T-helper 9 cell (primary cell): ENCODE measurements at regions not wholly inside any gene's neighbourhood (a gene's known extent, or its start where the extent isn't known, plus 50 kb on each side); places are given as distances from the start of the nearest gene placed in this dataset.

Experiments
- DNase-seq: peaks from one replicate; pipeline ENCODE4 v3.0.0-alpha.2; 2020

DNA sequence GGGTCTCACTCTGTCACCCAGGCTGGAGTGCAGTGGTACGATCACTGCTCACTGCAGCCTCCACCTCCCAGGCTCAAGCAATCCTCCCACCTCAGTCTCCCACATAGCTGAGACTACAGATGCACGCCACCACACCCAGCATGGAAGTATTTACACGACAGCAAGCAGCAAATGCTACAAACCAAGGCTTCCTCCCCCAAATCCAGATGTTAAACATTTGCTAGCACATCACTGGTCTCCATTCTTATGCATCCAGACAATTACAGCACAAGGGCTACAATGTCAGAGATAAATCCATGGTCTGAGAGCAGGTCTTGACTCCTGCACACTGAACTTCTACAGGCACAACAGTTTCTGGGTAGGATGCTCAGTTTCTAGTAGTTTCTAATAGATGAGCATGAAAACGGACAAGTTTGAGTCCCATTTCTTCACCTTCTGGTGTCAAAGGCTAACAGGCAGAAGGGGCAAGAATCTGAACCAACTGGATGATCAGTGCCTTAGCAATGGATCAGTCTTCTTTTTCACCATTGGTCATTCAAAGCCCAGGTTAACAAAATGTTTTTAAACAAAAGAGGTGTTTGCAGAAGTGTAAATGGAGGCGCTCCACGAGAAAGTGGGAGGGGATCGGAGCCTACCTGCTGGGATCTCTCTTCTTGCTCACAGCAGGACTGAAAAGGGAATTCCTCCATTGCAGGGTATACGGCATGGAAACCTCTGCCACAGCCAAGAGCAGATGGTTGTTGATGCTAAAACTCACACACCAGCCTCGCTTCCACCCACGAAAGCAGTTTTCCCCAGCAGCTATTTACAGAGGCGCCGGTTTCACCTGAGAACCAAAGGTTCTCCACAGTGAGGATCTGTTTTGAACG is 135.0 kb upstream of the ARL4C start:
- no peak for DNase-seq

DNA sequence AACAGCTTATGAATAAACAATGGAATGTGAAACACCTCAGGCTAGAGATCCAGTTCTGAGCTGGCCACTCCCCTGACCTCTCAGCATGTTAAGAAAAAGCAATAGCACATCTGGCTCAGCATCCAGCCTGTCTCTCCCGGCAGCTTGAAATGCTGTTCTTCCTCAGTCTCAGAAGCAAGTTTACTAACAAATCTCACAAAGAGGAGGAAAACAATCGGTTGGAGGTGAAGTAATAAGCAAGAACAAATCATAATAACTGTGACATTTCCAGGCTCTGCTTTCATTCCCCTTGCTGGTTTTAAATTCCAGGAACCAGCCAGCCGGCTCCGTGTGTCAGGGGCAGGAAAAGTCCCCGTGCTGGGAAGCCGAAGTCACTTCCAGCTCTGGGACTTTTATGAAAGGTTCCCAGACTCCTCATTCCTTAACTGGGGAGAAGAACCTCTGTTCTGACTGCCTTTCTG is 133.9 kb upstream of the ARL4C start:
- DNase-seq = no peak

DNA sequence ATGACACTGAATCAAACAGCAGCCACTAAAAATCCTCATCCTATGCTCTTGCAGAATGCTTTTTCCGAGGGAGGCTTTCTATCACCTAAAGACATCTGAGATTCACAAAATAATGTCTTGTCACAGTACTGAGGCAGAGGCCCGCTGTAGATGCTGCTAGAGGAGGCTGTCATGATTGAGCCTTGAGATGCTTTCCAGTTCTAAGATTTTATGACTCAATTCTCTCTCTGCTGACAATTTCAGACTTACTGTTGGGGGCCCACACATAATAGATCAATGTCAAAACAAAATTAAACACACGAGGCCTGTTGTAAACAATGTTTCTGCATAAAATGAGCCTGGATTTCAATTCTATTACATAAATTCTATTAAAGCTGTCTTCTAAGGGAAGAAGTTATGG is 132.7 kb upstream of the ARL4C start:
- no peak for DNase-seq

GRCh38 chr2:234628953-234629352 is 132.1 kb upstream of the ARL4C start:
- no peak for DNase-seq

GRCh38 chr2:234627308-234627707 is 130.4 kb upstream of the ARL4C start:
- no peak for DNase-seq

DNA sequence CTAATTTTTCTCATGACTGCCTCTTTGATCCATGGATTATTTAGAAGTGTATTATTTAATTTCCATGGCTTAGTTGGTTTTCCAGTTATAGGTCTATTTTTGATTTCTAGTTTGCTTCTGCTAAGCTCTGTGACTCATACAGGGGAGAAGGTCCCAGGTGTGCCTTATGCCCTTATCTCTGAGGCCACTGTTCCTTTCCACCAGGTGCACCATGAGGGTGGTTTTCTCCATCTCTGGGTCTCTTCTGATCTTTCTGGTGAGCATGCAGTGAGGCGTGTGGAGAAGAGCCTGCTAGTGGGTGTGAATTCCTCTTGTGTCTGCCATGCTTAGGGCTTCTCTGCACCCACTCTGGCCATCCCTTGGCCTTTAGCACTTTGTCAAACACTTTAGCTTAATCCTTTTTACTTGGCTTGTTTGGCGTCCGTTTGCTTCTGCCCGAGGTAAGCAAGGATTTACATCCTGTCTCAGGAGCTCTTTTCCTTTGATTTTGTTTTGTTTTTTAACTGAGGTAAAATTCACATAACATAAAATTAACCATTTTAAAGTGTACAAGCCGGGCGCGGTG is 129.8 kb upstream of the ARL4C start:
- no peak for DNase-seq

DNA sequence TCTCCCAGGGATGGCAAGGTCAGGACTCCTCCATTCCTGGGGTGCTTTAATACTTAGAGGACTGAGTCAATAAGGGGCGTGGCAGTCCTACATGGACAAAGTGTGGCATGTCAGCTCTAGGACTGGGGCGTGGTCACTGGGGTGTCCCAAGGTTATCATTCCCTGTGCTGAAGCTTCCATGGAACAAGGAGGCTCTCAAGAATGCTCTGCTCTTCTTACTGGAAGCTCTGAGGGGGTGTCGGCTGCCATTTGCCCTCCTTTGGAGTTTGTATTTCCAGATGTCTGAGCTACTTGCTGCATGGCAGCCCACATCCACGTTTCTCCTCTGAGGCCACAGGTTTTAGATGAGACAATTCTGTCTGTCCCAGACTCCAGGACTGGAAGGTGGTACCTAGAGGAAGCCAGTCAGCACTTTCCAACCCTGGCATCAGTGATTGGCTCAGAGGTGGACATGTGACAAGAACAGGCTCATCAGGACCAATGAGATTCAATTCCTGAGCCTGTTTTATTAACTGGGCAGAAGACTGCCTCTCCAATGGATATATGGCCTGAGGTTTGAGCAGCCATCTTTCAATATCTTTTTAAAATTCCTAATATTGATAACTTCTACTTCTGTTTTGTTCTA is 128.9 kb upstream of the ARL4C start:
- DNase-seq = no peak

DNA sequence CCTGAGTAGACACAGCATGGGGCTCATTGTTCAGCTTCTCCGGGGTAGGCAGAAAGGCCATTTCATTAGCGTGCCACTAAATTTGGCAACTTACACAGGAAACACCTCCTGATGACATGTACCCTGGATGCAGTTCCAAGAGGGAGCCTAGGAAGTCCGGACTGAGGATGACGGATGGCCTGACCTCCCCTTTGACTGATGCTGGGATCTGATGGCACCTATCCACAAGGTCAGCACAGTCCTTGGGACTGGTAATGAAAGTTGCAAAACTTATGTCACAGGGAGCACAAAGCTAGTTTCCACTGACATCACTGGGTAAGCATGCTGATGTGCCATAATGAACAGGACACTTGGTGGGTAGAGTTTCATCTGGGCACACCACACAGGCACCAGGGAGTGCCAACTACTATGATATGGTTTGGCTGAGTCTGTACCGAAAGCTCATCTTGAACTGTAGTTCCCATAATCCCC is 126.7 kb upstream of the ARL4C start:
- no peak for DNase-seq

DNA sequence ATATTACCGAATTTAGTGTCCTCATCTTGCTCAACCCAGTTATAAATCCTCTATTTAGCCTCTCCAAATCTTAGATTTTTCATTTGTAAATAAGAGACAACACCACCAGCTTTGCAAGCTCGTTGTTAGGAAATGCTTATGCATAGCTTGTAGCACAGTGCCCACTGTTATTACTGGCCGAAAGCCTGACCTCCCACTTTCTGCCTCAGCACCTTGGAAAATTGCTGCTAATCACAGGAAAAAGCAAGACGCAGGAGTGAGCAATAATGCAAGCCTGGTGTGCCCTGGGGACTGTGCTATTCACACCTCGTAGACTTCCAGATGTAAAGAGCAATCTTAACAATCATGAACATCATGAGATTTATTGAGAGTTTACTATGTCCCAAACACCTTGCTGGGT is 124.2 kb upstream of the ARL4C start:
- no peak for DNase-seq

- DNase-seq = no peak
Observed at GRCh38 chr2:234620018-234620417, 123.1 kb upstream of the ARL4C start.

DNA sequence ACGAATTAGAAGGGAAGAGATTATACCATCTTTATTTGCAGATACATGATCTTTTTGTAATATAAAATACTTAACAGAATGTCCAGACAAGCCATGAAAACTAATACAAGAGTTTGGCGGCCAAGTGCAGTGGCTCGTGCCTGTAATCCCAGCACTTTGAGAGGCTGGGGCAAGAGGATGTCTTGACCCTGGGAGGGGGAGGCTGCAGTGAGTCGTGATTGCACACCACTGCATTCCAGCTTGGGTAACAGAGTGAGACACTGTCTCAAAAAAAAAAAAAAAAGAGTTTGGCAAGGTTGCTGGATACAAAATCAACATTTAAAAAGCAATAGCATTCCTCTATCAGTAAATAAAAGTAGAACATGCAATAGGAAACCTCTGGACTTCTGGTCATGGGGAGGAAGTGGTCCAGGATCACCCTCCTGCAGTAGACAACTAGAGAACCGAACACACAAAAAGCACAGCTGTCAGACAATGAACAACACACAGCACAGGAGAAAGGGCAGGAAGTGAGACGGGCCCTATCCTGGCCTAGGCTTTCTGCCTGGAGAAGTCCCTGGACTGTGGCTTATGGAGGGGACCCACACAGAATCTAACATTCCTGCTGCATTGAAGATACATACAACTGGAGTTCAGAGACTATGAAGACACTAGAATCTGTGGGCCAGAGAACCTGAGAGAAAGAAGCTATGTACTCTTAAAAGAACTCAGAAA is 118.9 kb upstream of the ARL4C start:
- DNase-seq = no peak

DNA sequence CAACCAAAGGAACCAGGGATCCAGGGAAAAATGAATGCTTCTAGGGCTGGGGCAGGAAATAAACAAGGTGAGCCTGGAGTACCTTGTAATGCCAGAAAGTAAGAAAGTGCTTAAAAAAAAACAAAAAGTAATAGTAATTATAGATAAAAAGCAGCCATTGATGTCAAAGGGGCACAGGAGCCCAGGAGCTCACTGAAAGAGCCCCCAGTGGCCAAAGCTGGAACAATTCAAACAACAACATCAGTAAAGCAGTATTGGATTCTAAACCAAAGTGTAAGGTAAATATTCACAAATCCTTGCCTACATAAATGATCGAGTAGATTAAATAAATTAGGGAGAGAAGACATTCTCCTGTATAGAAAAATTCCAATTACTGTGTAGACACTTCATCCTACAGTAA is 114.3 kb upstream of the ARL4C start:
- no peak for DNase-seq

DNA sequence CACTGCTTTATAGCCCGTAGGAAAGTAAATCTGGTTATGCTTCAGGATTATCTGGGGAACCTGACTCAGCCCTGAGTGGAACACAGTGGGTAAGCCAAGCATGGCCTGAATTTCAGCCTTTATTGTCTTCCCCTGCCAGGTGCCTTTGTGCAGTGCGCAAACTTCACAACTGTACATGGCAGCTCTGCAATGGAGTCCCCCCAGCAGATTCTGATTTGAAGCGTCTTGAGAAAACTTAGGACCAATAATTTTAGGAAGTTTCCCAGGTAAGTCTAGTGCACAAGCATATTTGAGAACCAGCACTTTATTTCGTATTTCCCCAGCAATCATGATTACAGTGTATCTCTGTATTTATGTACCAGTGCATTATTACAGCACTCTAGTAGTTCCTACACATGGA is 112.1 kb upstream of the ARL4C start:
- DNase-seq = no peak

DNA sequence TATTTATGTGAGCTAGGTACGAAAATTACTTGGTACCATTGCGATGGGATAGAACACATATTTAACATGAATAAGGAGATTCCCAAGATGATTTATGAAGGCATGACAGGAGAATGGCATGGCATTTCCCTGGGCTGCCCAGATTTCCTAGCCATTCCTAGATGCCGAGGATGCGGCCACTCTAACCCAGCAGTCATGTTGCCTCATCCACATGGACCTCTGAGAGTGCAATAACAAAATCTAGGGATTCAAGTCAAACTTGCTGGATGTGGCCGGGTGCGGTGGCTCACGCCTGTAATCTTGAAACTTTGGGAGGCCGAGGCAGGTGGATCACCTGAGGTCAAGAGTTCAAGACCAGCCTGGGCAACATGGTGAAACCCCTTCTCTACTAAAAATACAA is 110.8 kb upstream of the ARL4C start:
- DNase-seq = no peak

GRCh38 chr2:234606896-234607295 is 110.0 kb upstream of the ARL4C start:
- no peak for DNase-seq

- no peak for DNase-seq
Observed at GRCh38 chr2:234603619-234604018, 106.7 kb upstream of the ARL4C start.

GRCh38 chr2:234601213-234601612 is 104.3 kb upstream of the ARL4C start:
- no peak for DNase-seq

GRCh38 chr2:234597576-234597861 is 100.6 kb upstream of the ARL4C start:
- no peak for DNase-seq

DNA sequence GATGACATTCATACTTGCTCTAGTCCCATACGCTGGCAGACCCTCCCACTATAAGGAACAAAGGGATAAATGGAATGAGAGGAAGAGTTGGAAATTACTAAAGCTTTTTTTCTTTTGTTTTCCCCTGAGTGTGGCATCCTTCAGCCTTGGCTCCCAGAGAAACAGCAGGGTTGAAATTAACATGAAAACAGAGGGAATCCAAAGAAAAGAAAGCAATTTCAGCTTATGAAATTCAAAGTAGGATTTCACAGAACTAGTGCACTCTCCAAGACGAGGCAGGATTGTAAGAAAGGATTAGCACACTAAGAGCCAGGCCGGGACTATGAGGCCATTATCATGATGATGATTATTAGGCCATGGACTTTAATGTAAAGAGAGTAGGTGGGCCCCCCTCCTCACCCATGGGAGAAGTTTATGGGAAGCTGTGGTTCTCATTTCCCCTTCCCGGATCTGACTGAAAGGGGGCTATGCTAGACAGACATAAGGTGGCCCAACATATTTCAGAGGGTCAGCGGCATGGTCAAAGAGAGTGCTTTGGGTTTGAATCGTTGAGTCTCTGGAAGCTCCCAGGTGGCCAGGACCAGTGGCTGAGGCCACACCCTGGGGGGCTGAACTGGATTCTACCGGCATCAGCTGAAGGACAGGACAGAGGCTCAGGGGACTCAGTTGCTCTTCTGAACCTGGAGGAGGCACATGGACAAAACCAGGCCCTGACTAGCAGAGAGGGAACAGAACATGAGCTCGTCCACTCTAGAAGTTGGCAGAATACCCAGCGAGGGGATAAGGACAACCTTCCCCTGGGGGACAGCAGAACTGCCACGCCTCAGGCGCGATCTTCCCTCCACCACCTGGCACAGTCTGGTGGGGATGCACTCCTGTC is 100.1 kb upstream of the ARL4C start:
- no peak for DNase-seq

- no peak for DNase-seq
Observed at GRCh38 chr2:234595829-234596228, 98.9 kb upstream of the ARL4C start.

DNA sequence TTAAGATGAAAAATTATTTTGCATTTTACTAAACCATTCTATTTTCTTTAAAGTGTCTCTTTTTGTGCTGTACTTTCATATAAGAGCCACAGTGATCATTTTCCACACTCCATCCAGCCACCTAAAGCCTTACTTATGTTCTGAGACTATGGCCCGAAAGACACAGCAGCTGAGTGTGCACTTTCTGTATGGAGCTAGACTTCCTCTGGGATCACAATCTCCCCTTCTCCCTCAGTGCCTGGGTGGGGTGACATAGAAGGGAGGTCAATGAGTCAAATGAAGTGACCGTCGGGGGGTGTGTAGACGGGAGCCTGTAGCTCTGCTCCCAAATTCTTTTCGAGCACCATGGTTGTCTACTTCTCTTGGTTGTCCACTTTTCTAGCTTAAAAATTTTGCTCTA is 97.8 kb upstream of the ARL4C start:
- no peak for DNase-seq

DNA sequence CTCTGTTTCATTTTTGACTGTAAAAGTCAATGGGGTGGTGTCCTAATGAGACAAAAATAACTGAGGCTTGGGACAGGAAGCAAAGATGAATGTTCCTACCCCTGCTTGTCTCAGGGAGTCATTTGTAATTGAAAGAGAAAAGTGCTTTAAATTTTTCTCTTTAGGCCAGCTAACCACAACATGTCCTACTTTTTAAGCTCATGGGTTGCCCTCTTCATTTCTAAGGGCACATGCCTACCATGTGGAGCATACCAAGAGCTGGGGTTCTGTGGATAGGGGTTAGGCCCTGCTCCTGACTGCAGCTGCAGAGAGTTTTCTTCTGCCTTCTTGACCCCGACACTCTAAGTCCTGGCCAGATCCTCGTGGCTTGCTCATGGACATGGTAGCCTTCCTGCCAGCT is 96.8 kb upstream of the ARL4C start:
- no peak for DNase-seq

DNA sequence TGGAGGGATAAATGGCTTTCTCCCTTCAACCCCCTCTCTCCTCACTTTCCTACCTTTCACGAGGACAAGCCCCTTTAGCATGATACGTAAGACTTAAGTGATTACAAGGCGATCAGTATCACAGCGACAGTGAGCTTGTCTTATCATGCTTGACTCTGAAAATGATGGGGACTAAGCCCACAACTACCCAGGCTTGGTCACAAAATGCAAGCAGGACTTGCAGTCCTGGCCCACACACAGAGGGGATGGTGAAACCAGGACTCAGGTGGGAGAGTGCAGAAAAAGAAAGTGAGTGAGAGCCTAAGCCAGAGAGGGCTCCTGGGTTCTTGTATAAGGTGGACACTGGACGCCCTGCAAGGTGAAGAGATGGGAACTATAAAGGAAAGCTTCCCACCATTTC is 95.7 kb upstream of the ARL4C start:
- DNase-seq = no peak
